ENCODE measurements at regions not wholly inside any gene's neighbourhood (a gene's known extent, or its start where the extent isn't known, plus 50 kb on each side); places are given as distances from the start of the nearest gene placed in this dataset.

- DNase-seq (ENCODE audit: low spot score), result no peak
Observed at GRCh38 chr20:40390654-40391053, 298.4 kb downstream of the MAFB start.

GRCh38 chr20:40370800-40371199, 318.2 kb downstream of the MAFB start:
- no peak for DNase-seq (ENCODE audit: low spot score)

- DNase-seq (ENCODE audit: low spot score), result no peak
Observed at GRCh38 chr20:40368876-40369275, 320.2 kb downstream of the MAFB start.

GRCh38 chr20:40361916-40362315, 327.1 kb downstream of the MAFB start:
- DNase-seq (ENCODE audit: low spot score), result no peak

- no peak for DNase-seq (ENCODE audit: low spot score)
Observed at GRCh38 chr20:40359131-40359912, 329.7 kb downstream of the MAFB start.

GRCh38 chr20:40354880-40355279, 334.2 kb downstream of the MAFB start:
- no peak for DNase-seq (ENCODE audit: low spot score)

- no peak for DNase-seq (ENCODE audit: low spot score)
Observed at GRCh38 chr20:40343390-40343789, 345.6 kb downstream of the MAFB start.

GRCh38 chr20:40341561-40341960, 347.5 kb downstream of the MAFB start:
- no peak for DNase-seq (ENCODE audit: low spot score)

GRCh38 chr20:40339661-40340449, 349.2 kb downstream of the MAFB start:
- DNase-seq (ENCODE audit: low spot score), result no peak

- no peak for DNase-seq (ENCODE audit: low spot score)
Observed at GRCh38 chr20:40336533-40336932, 352.5 kb downstream of the MAFB start.

- DNase-seq (ENCODE audit: low spot score), result no peak
Observed at GRCh38 chr20:40335901-40336351, 353.1 kb downstream of the MAFB start.

GRCh38 chr20:40335437-40335836, 353.6 kb downstream of the MAFB start:
- DNase-seq (ENCODE audit: low spot score), result no peak

GRCh38 chr20:40333591-40333990, 355.4 kb downstream of the MAFB start:
- no peak for DNase-seq (ENCODE audit: low spot score)

- no peak for DNase-seq (ENCODE audit: low spot score)
Observed at GRCh38 chr20:40331807-40332560, 357.1 kb downstream of the MAFB start.

- DNase-seq (ENCODE audit: low spot score), result no peak
Observed at GRCh38 chr20:40331249-40331648, 357.8 kb downstream of the MAFB start.

- DNase-seq (ENCODE audit: low spot score), result no peak
Observed at GRCh38 chr20:40329321-40329720, 359.7 kb downstream of the MAFB start.

GRCh38 chr20:40326784-40327183, 362.3 kb downstream of the MAFB start:
- DNase-seq (ENCODE audit: low spot score), result no peak

- DNase-seq (ENCODE audit: low spot score), result no peak
Observed at GRCh38 chr20:40325006-40325568, 363.9 kb downstream of the MAFB start.

- DNase-seq (ENCODE audit: low spot score), result no peak
Observed at GRCh38 chr20:40323361-40323794, 365.7 kb downstream of the MAFB start.

GRCh38 chr20:40322941-40323340, 366.1 kb downstream of the MAFB start:
- DNase-seq (ENCODE audit: low spot score), result no peak

- no peak for DNase-seq (ENCODE audit: low spot score)
Observed at GRCh38 chr20:40320517-40321011, 368.5 kb downstream of the MAFB start.

Measured in HuH-7 (cell line).